SHP77 treated with DMSO at 0.1 percent for 48 hours (cell line): ENCODE measurements at regions not wholly inside any gene's neighbourhood (a gene's known extent, or its start where the extent isn't known, plus 50 kb on each side); places are given as distances from the start of the nearest gene placed in this dataset.

Source experiments
- DNase-seq: peaks from one replicate; lab custom pipeline; 2025; lab: John Stamatoyannopoulos, UW

DNA sequence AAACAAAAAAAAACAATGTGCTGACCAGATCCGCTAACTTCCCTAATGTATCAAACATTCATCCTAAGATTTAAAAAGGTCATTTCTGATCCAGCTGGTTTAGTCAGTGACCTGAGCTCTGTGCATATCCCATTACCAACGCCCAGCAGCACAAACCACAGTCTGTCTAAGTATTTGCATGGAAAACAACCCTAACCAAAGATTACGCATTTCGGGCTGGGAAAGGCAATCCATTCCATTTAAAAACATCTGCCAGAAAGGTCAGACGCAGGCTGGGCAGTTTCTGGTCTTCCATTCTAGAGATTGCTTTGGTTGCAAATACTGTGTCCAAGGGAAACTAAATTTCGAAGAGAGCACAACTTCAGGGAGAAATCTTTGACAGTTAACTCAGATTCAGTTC is 234.9 kb downstream of the FLRT2 start:
- DNase-seq: peak; percentile 42

- no peak for DNase-seq
These were observed 232.6 kb downstream of the FLRT2 start for GRCh38 chr14:85762526-85762925.

DNA sequence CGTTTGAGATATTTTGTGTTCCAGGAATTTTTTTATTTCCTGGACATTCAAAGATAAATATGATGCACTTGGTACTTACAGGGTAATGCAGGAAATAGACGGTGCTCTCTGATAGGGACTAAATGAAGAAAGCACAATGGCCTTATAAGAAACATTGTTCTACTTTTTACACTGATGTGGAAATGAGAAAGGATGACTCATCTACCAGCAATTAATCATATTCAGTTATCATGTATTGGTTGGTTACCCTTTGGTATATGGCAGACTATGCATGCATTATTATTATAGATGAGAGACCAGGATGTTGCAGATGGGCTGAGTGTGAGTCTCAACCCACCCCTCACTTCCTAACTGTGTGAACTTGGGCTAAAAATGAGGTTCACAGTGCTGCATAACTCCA is 222.2 kb downstream of the FLRT2 start:
- no peak for DNase-seq

DNA sequence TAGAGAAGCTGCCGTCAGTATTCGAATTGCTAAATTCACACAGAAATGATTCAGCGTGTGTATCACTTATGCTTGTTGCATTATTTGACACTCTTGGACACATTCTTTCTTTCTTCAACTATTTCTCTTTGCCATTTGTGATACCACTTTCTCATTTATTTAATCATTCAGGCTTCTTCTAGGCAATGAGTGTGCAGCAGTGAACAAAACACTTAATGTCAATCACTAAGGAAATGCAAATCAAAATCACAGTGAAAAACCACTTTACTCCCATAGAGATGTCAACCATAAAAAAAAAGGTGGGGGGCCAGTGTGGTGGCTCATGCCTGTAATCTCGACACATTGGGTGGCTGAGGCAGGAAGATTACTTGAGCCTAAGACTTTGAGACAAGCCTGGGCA is 214.6 kb downstream of the FLRT2 start:
- no peak for DNase-seq

GRCh38 chr14:85732031-85732430 is 202.1 kb downstream of the FLRT2 start:
- no peak for DNase-seq

GRCh38 chr14:85731186-85731585 is 201.2 kb downstream of the FLRT2 start:
- DNase-seq: no peak

DNA sequence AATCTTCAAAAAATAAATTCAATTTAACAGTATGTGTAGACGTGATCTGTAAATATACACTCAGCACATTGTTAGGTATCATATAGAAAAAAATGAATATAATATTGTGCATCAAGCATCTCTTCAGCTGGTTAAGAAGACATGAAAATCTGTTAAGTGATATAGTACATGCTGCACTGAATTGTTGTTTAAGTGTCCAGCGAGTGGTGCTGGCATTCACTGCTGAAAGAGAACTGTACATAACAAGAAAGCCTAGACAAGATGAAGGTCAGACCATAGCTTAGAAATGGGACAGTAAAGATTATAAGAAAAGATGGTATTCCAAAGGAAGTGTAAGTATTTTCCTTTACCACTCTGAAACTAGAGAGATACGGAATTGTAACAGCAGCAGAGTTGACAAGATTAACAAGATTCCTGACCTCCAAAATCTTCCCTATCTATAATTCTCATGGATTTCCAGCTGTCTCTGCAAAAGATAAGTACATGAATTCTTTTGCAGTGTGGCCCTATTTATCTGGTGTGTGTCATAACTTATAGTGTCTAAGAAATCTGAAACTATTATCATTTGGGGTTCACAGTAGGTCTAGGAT is 198.6 kb downstream of the FLRT2 start:
- no peak for DNase-seq

- no peak for DNase-seq
These were observed 184.1 kb downstream of the FLRT2 start for GRCh38 chr14:85714069-85714468.

- DNase-seq: no peak
These were observed 181.7 kb downstream of the FLRT2 start for GRCh38 chr14:85711620-85712019.
